ENCODE measurements at regions not wholly inside any gene's neighbourhood (a gene's known extent, or its start where the extent isn't known, plus 50 kb on each side); places are given as distances from the start of the nearest gene placed in this dataset.

- no peak for DNase-seq (ENCODE audit: low read depth in 2 of 2)
Observed at GRCh38 chr4:138085736-138086305, 156.3 kb downstream of the SLC7A11 start.

DNA sequence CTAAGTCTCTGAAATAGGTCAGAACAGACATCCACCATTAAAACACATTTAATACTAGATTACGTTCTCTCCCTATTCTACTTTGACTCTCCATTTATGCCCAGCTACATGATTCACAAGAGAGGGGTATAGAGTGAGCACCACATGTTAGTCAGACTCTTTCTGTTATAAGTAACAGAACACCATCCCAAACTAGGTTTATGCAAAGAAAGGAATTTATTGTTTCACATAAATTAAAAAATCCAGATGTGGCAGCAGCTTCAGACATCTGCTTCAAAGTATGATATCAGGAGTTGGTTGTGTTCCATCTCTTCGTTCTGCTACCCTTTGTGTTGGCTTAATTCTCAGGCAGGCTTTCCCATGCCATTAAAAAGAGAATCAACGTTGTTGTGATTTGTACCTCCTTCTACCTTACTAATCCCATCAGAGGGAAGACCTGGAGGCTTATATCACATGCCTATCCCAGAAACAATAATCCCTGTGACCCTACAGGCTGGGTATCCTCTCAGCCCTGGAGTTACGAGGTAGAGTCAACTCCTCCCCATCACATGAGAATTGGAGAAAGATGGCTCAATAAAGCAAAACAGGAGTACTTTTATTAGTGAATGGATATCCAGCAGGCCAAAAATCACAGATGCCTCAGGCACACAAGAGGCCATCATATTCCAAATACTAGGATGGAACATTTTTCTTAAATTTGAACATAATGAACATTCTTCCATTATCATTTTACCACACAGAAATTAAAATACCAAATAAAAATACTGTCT is 163.2 kb downstream of the SLC7A11 start:
- no peak for DNase-seq (ENCODE audit: low read depth in 2 of 2)

- no peak for DNase-seq (ENCODE audit: low read depth in 2 of 2)
Observed at GRCh38 chr4:138078253-138078652, 163.9 kb downstream of the SLC7A11 start.

- DNase-seq (ENCODE audit: low read depth in 2 of 2), result no peak
Observed at GRCh38 chr4:138076561-138076960, 165.6 kb downstream of the SLC7A11 start.

DNA sequence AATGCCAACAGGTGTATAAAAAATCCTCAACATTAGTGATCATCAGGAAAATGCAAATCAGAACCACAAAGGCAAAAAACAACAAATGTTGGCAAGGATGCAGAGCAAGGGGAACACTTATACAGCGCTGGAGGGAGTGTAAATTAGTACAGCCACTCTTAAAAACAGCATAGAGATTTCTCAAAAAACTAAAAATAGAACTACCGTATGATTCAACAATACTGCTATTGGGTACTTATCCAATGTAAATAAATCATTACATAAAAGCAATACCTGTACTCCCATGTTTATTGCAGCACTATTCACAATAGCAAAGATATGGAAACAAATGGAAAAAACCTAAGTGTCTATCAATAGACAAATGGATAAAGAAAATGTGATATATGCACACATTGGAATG is 171.3 kb downstream of the SLC7A11 start:
- DNase-seq (ENCODE audit: low read depth in 2 of 2), result no peak

GRCh38 chr4:138063581-138063980 is 178.6 kb downstream of the SLC7A11 start:
- no peak for DNase-seq (ENCODE audit: low read depth in 2 of 2)

GRCh38 chr4:138062929-138063328 is 179.2 kb downstream of the SLC7A11 start:
- no peak for DNase-seq (ENCODE audit: low read depth in 2 of 2)

DNA sequence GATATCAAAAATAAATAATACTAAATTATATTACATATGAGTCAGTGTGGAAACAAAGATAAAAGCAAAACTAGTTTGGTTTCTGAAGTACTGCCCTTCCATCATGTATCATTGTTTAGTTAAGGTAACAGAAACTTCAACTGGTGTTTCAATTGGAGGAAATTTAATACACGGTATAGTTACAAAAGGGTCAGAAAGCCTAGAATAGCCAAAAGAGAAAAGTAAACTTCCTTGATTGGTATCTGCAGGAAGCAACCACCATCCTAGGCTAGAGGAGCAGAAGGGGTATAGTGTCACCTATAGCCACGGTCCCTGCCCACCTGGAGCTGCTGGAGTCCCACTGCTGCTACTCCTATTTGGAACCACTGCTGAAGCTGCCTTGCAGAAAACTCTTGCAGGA is 185.6 kb downstream of the SLC7A11 start:
- no peak for DNase-seq (ENCODE audit: low read depth in 2 of 2)

DNA sequence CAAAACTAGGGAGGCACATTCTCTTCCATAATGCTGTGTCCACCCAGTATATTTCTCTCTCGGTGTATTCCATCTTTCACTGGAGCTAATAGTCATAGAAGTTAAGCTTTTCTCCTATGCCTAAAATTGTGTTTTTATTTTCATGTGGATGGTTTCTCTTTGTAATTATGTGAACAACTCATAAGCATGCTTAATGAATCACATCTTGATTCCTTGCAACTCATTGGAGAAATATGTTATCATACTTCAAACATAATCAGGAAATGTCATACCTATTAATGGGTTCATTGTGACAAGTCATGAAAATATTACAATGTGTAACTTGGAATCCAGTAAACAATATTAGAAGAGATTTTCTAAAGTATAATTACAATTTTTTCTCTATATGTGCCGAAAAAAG is 186.3 kb downstream of the SLC7A11 start:
- DNase-seq (ENCODE audit: low read depth in 2 of 2), result no peak

- DNase-seq (ENCODE audit: low read depth in 2 of 2), result no peak
Observed at GRCh38 chr4:138053641-138054301, 188.4 kb downstream of the SLC7A11 start.

- DNase-seq (ENCODE audit: low read depth in 2 of 2), result no peak
Observed at GRCh38 chr4:138052806-138053632, 189.1 kb downstream of the SLC7A11 start.

DNA sequence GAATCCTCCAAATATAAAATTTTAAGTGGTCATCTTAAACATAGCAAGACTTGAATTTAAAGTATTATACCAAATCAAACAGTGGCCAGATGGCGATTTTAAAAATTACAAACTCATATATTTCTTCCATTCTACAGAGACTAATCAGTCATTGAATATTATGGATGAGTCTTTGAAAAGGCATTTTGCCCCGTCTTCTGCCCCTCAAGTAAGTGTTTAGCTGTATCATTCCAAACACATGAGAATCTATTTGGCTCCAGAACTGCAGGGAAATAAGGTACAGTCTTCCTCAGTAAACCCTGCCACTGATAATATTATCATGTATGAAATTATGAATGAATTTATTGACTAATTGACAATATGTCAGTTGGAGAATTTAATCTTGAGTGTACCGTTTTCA is 191.0 kb downstream of the SLC7A11 start:
- DNase-seq (ENCODE audit: low read depth in 2 of 2), result no peak

- DNase-seq (ENCODE audit: low read depth in 2 of 2), result no peak
Observed at GRCh38 chr4:138050601-138051000, 191.5 kb downstream of the SLC7A11 start.

- DNase-seq (ENCODE audit: low read depth in 2 of 2), result no peak
Observed at GRCh38 chr4:138049355-138049754, 192.8 kb downstream of the SLC7A11 start.

- DNase-seq (ENCODE audit: low read depth in 2 of 2), result no peak
Observed at GRCh38 chr4:138047290-138047689, 194.9 kb downstream of the SLC7A11 start.

DNA sequence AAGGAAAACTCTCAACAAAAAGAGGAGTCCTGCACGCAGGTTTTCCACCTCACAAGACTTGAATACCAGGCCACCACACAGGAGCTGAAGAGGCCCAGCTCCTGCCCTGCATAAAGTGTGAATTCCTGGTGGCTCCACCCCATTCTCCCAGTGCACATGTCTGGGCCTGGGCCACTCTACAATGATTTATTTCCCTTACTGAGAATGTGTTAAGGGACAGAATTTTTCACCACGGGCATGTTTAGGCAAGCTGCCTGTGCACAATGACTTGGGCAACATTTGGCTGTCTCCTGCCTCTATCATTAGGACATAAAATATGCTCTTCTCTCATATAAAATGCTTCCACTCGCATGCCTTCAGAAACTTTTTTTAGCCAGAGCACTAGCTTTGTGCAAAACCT is 197.1 kb downstream of the SLC7A11 start:
- DNase-seq (ENCODE audit: low read depth in 2 of 2), result no peak

DNA sequence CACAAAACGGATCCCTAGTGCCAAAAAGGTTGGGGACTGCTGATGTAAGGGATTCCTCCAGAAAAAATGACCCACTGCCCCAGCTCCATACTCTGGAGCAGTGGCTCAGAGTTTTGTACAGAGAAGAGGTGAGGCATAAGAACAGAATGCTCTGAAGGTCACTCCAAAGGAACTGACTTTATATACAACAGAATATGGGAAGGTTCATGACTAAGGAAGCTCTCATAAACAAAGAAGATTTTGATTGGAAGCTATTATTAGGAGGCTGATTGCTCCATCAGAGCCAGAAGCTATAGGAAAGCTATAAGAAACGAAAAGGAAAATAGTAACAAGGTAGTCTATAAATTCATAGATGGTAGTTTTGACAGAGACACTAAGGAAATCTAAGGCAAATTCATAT is 203.1 kb downstream of the SLC7A11 start:
- no peak for DNase-seq (ENCODE audit: low read depth in 2 of 2)

DNA sequence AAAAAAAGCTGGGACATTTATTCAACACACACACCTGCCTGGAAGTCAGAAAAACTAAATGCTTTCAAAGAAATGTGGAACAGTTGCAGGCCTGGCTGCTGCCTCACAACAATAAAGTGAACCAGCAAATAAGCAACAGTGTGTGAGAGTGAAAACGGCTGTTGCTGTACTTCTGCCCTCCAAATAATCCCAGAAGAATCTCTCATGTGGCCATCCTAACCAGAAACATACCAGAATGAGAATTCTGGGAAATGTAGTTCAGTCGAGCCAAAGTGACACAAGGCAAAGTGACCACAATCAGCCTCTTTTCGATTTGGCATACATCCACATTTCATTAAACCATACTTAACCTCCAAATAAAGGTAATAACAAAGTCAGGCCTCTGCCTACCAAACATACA is 204.5 kb downstream of the SLC7A11 start:
- no peak for DNase-seq (ENCODE audit: low read depth in 2 of 2)

DNA sequence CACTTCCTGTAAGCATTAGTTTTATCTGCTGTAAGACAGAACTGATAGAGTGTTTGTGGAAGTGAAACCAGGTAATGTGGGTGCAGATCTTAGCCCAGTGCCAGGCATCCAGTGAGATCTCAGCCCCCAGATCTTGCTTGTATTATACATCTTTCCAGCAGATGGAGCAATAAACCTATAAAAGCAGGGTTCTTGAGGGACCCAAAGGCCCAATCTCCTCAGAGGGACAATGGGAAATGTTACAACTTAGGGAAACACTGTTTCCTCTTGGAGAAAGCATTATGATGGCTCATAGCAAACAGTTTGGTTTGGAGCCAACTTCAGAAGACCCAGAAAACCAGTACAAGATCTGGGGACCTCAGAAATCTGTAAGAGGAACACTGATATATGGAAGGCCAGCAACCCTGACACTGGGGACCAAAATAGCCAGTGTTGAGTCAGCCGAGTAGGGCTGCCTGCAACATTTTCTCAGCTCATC is 206.3 kb downstream of the SLC7A11 start:
- DNase-seq (ENCODE audit: low read depth in 2 of 2), result no peak

GRCh38 chr4:138034871-138035270 is 207.3 kb downstream of the SLC7A11 start:
- no peak for DNase-seq (ENCODE audit: low read depth in 2 of 2)

DNA sequence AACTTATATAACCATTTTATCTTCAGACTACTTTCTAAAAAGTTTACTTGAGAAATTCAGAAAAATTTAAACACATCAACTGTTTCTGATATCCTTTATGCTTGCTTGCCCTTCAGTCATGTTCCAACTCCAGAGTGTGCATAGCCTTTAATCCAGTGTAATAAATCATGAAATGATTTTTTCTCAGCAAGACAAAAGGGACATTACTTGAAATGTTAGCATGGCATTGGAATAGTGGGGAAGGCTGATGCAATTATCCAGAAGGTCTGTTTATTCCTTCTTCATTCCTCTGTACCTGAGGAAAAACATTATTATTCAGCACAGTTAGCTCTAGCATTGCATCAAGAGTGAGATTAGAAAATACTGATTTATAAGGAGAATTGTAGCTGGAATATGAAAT is 209.9 kb downstream of the SLC7A11 start:
- DNase-seq (ENCODE audit: low read depth in 2 of 2), result no peak

DNA sequence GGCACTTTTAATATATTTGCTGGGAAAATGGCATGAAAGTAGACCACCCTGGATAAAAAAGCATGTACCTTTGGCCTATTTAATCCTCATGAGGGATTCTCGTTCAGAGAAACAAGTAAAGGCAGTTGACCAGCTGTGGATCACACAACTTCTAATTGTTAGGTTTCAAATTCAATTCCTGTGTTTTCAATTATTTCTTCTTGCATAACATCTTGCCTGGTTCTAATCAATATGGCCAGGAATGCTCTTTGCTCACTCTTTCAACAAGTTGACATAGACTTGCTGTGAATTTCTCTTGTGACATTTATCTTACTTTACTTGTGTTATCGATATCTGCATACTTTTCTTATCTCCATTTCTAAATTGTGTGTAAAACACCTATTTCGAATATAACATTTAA is 211.8 kb downstream of the SLC7A11 start:
- no peak for DNase-seq (ENCODE audit: low read depth in 2 of 2)
